ENCODE measurements at regions not wholly inside any gene's neighbourhood (a gene's known extent, or its start where the extent isn't known, plus 50 kb on each side); places are given as distances from the start of the nearest gene placed in this dataset.

DNA sequence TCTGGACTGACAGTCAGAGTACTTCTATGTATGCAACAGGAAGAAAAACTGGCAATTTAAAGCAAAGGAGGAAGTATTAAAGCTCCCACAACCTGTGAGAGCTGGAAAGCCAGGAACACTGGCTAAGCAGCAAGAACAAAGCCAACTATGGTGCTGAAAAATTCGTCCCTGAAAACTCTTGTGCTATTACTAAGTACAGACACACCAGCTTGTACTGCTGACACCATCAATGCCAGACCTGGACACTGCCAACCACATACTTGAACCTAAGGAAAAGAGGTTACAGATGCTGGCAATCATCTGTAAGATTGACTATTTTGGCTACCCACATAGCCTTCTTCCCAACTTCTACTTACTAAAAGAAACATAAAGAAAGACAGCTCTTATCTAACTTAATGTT, 1110.6 kb downstream of the SORCS3 start:
- TF ChIP-seq, protein P1, sequence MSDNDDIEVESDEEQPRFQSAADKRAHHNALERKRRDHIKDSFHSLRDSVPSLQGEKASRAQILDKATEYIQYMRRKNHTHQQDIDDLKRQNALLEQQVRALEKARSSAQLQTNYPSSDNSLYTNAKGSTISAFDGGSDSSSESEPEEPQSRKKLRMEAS (IDR thresholded peaks at IDR 0.05), result no peak
- TF ChIP-seq, protein P2, sequence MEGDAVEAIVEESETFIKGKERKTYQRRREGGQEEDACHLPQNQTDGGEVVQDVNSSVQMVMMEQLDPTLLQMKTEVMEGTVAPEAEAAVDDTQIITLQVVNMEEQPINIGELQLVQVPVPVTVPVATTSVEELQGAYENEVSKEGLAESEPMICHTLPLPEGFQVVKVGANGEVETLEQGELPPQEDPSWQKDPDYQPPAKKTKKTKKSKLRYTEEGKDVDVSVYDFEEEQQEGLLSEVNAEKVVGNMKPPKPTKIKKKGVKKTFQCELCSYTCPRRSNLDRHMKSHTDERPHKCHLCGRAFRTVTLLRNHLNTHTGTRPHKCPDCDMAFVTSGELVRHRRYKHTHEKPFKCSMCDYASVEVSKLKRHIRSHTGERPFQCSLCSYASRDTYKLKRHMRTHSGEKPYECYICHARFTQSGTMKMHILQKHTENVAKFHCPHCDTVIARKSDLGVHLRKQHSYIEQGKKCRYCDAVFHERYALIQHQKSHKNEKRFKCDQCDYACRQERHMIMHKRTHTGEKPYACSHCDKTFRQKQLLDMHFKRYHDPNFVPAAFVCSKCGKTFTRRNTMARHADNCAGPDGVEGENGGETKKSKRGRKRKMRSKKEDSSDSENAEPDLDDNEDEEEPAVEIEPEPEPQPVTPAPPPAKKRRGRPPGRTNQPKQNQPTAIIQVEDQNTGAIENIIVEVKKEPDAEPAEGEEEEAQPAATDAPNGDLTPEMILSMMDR (IDR thresholded peaks at IDR 0.05), result no peak
- TF ChIP-seq EHMT2 (IDR thresholded peaks at IDR 0.05; ENCODE audit: low read depth) (no peak), POLR2A (IDR thresholded peaks at IDR 0.05; ENCODE audit: low read length) (no peak), TFCP2L1 (CRISPR knock-in tag; IDR thresholded peaks at IDR 0.05) (no peak), PHF8 (IDR thresholded peaks at IDR 0.05; ENCODE audit: borderline replicate concordance, low read depth) (no peak), NR3C1 (IDR thresholded peaks at IDR 0.05) (no peak), SMC3 (IDR thresholded peaks at IDR 0.05) (no peak)
